Activated CD4-positive, alpha-beta T cell treated with anti-CD3 and anti-CD28 coated beads for 36 hours (primary cell): ENCODE measurements at regions not wholly inside any gene's neighbourhood (a gene's known extent, or its start where the extent isn't known, plus 50 kb on each side); places are given as distances from the start of the nearest gene placed in this dataset.

Experiments used
- ATAC-seq: fragments of 200-7000 bp; cut with Tn5 transposase; one replicate; pipeline ENCODE4 v1.10.0; 2021; ENCODE audit warnings: mild to moderate bottlenecking, moderate library complexity
- CTCF ChIA-PET: fragments of 350-600 bp; sonication (Branson Sonifier 250); formaldehyde crosslinking; loops from one replicate; lab custom pipeline; 2021; ENCODE audit warnings: antibody characterized with exemption; lab: Charles Lee
- POLR2A ChIA-PET: fragments of 350-600 bp; sonication (Branson Sonifier 250); formaldehyde crosslinking; loops from one replicate; lab custom pipeline; 2021; ENCODE audit warnings: antibody characterized with exemption, inconsistent platforms; lab: Charles Lee
- DNase-seq: peaks from one replicate; pipeline ENCODE4 v3.0.0-alpha.2; 2020
- H3K27ac Mint-ChIP-seq: one replicate; pipeline ENCODE4 v1.8.0; 2021; ENCODE audit warnings: mixed read lengths
- H3K27me3 Mint-ChIP-seq: one replicate; pipeline ENCODE4 v1.8.0; 2021; ENCODE audit warnings: mixed read lengths
- H3K36me3 Mint-ChIP-seq: one replicate; pipeline ENCODE4 v1.8.0; 2021; ENCODE audit warnings: low read depth, mixed read lengths
- H3K4me1 Mint-ChIP-seq: one replicate; pipeline ENCODE4 v1.8.0; 2021; ENCODE audit warnings: mixed read lengths
- H3K4me3 Mint-ChIP-seq: one replicate; pipeline ENCODE4 v1.8.0; 2021; ENCODE audit warnings: mild to moderate bottlenecking, moderate library complexity, mixed read lengths
- H3K9me3 Mint-ChIP-seq: one replicate; pipeline ENCODE4 v1.8.0; 2021; ENCODE audit warnings: low read depth, mixed read lengths
- intact Hi-C, 2 experiments: fragments of 100-400 bp; cut with DNase I in 1 of 2; cut with micrococcal nuclease in 1 of 2; formaldehyde crosslinking; loops; one replicate each; pipeline versions ENCODE4 v1.14.2 to v1.15.1; 2022 to 2024; cut with DNase I, micrococcal nuclease

- Mint-ChIP-seq H3K4me1 (no peaks in the 10 kb centered on the region), H3K36me3 (no peaks in the 10 kb centered on the region), H3K27ac (no peak overlapping the region), H3K9me3 (no peaks in the 10 kb centered on the region), H3K27me3 (no peaks in the 10 kb centered on the region), H3K4me3 (no peak overlapping the region)
- POLR2A ChIA-PET = no interaction called here
- DNase-seq (no peak), ATAC-seq (no peak)
- CTCF ChIA-PET = no interaction called here
- intact Hi-C loops = no loop called here
Observed at GRCh38 chr2:776038-776437, 98.8 kb upstream of the TMEM18 start.

- ATAC-seq = no peak
- ChIA-PET CTCF (interaction anchor here (0.5 kb wide), 1 partner anchor 86 kb away, joined by 3 read pairs; no protein-coding TSS in a partner anchor), POLR2A (no interaction called here)
- peaks cover 7% of the 10 kb centered on the region for H3K4me1 Mint-ChIP-seq
- no peaks in the 10 kb centered on the region for H3K9me3 Mint-ChIP-seq
- no peaks in the 10 kb centered on the region for H3K27me3 Mint-ChIP-seq
- no peaks in the 10 kb centered on the region for H3K36me3 Mint-ChIP-seq
- no peak overlapping the region for H3K4me3 Mint-ChIP-seq
- no peak overlapping the region for H3K27ac Mint-ChIP-seq
- no peak for DNase-seq
- intact Hi-C loops = no loop called here
Observed at GRCh38 chr2:774436-774835, 97.2 kb upstream of the TMEM18 start.

- ChIA-PET POLR2A (interaction anchor here (0.6 kb wide), 1 partner anchor 37 kb away, joined by 3 read pairs; no protein-coding TSS in a partner anchor), CTCF (no interaction called here)
- H3K4me3 Mint-ChIP-seq = no peak overlapping the region
- H3K9me3 Mint-ChIP-seq = peaks cover 4% of the 10 kb centered on the region
- H3K27ac Mint-ChIP-seq = no peak overlapping the region
- peaks cover 7% of the 10 kb centered on the region for H3K4me1 Mint-ChIP-seq
- H3K36me3 Mint-ChIP-seq = no peaks in the 10 kb centered on the region
- H3K27me3 Mint-ChIP-seq = peaks cover 4% of the 10 kb centered on the region
- intact Hi-C loops = no loop called here
- DNase-seq (no peak), ATAC-seq (no peak)
Observed at GRCh38 chr2:773256-774160, 96.3 kb upstream of the TMEM18 start.

- POLR2A ChIA-PET = no interaction called here
- Mint-ChIP-seq H3K4me3 (no peak overlapping the region), H3K27ac (no peak overlapping the region), H3K9me3 (peaks cover 4% of the 10 kb centered on the region), H3K36me3 (no peaks in the 10 kb centered on the region), H3K27me3 (peaks cover 4% of the 10 kb centered on the region), H3K4me1 (peaks cover 7% of the 10 kb centered on the region)
- DNase-seq = no peak
- CTCF ChIA-PET = no interaction called here
- intact Hi-C loops = no loop called here
- no peak for ATAC-seq
Observed at GRCh38 chr2:771538-771937, 94.3 kb upstream of the TMEM18 start.

GRCh38 chr2:770776-771175 lies 93.6 kb upstream of the TMEM18 start:
- Mint-ChIP-seq H3K36me3 (no peaks in the 10 kb centered on the region), H3K27me3 (peaks cover 4% of the 10 kb centered on the region), H3K27ac (no peak overlapping the region), H3K9me3 (peaks cover 4% of the 10 kb centered on the region), H3K4me1 (peaks cover 7% of the 10 kb centered on the region), H3K4me3 (no peak overlapping the region)
- ChIA-PET POLR2A (no interaction called here), CTCF (no interaction called here)
- DNase-seq = no peak
- intact Hi-C loops = no loop called here
- no peak for ATAC-seq

- peak; percentile 22 for DNase-seq
- H3K36me3 Mint-ChIP-seq = no peaks in the 10 kb centered on the region
Observed at GRCh38 chr2:769771-770170, 92.6 kb upstream of the TMEM18 start.

GRCh38 chr2:768451-768850 lies 91.2 kb upstream of the TMEM18 start:
- ATAC-seq = no peak
- H3K27me3 Mint-ChIP-seq = peaks cover 6% of the 10 kb centered on the region
- intact Hi-C loops = no loop called here
- ChIA-PET POLR2A (no interaction called here), CTCF (no interaction called here)
- H3K36me3 Mint-ChIP-seq = no peaks in the 10 kb centered on the region
- H3K4me1 Mint-ChIP-seq = peaks cover 7% of the 10 kb centered on the region
- H3K9me3 Mint-ChIP-seq = peaks cover 4% of the 10 kb centered on the region
- H3K27ac Mint-ChIP-seq = no peak overlapping the region
- no peak overlapping the region for H3K4me3 Mint-ChIP-seq
- no peak for DNase-seq

More at GRCh38 chr2:769771-770170, 92.6 kb upstream of the TMEM18 start:
- Mint-ChIP-seq H3K27ac (no peak overlapping the region), H3K4me1 (peaks cover 7% of the 10 kb centered on the region), H3K9me3 (peaks cover 4% of the 10 kb centered on the region), H3K4me3 (no peak overlapping the region), H3K27me3 (peaks cover 4% of the 10 kb centered on the region)
- intact Hi-C loops = no loop called here
- CTCF ChIA-PET = no interaction called here
- no peak for ATAC-seq
- POLR2A ChIA-PET = no interaction called here

- Mint-ChIP-seq H3K27me3 (peaks cover 8% of the 10 kb centered on the region), H3K4me3 (no peak overlapping the region), H3K36me3 (no peaks in the 10 kb centered on the region), H3K9me3 (peaks cover 4% of the 10 kb centered on the region), H3K27ac (no peak overlapping the region), H3K4me1 (peaks cover 9% of the 10 kb centered on the region)
- intact Hi-C loops = no loop called here
- POLR2A ChIA-PET = no interaction called here
- ATAC-seq (no peak), DNase-seq (no peak)
- CTCF ChIA-PET = interaction anchor here (0.7 kb wide), 1 partner anchor 1000 kb away, joined by 3 read pairs; no protein-coding TSS in a partner anchor
Observed at GRCh38 chr2:767944-768343, 90.7 kb upstream of the TMEM18 start.

- ATAC-seq (peak; percentile 55), DNase-seq (peak; percentile 45)
- Mint-ChIP-seq H3K36me3 (no peaks in the 10 kb centered on the region), H3K9me3 (peaks cover 4% of the 10 kb centered on the region), H3K27ac (no peak overlapping the region), H3K27me3 (peaks cover 8% of the 10 kb centered on the region), H3K4me3 (no peak overlapping the region), H3K4me1 (peaks cover 9% of the 10 kb centered on the region)
- POLR2A ChIA-PET = no interaction called here
- CTCF ChIA-PET = interaction anchor here (0.7 kb wide), 1 partner anchor 1001 kb away, joined by 3 read pairs; no protein-coding TSS in a partner anchor
- intact Hi-C loops = no loop called here
Observed at GRCh38 chr2:767440-767839, 90.2 kb upstream of the TMEM18 start.

- peaks cover 9% of the 10 kb centered on the region for H3K4me1 Mint-ChIP-seq
- ATAC-seq (no peak), DNase-seq (no peak)
- no peak overlapping the region for H3K4me3 Mint-ChIP-seq
- ChIA-PET CTCF (no interaction called here), POLR2A (no interaction called here)
- intact Hi-C loops = no loop called here
- H3K9me3 Mint-ChIP-seq = peaks cover 4% of the 10 kb centered on the region
- no peak overlapping the region for H3K27ac Mint-ChIP-seq
- H3K36me3 Mint-ChIP-seq = no peaks in the 10 kb centered on the region
- H3K27me3 Mint-ChIP-seq = peaks cover 8% of the 10 kb centered on the region
Observed at GRCh38 chr2:766255-766654, 89.0 kb upstream of the TMEM18 start.

GRCh38 chr2:765369-765768 lies 88.2 kb upstream of the TMEM18 start:
- H3K4me1 Mint-ChIP-seq = peaks cover 9% of the 10 kb centered on the region
- H3K4me3 Mint-ChIP-seq = no peak overlapping the region
- H3K27me3 Mint-ChIP-seq = peaks cover 8% of the 10 kb centered on the region
- no peak overlapping the region for H3K27ac Mint-ChIP-seq
- CTCF ChIA-PET = interaction anchor here (0.9 kb wide), 1 partner anchor 26 kb away, joined by 3 read pairs; no protein-coding TSS in a partner anchor
- no peaks in the 10 kb centered on the region for H3K36me3 Mint-ChIP-seq
- H3K9me3 Mint-ChIP-seq = peaks cover 4% of the 10 kb centered on the region
- no peak for ATAC-seq
- intact Hi-C loops = no loop called here
- POLR2A ChIA-PET = no interaction called here
- no peak for DNase-seq
